T47D (cell line): ENCODE measurements at regions not wholly inside any gene's neighbourhood (a gene's known extent, or its start where the extent isn't known, plus 50 kb on each side); places are given as distances from the start of the nearest gene placed in this dataset.

ENCODE experiments used
- DNase-seq, 2 experiments: peaks; one replicate each; pipeline versions ENCODE4 v3.0.0 to v3.0.0-alpha.2; 2011 to 2012; ENCODE audit warnings: low read depth in 1 of 2, low spot score in 1 of 2
- JUND ChIP-seq: IDR thresholded peaks from 2 replicates; pipeline ENCODE4 v1.6.1; 2012; ENCODE audit warnings: low read depth
- in situ Hi-C: cut with HindIII; loops from 2 replicates; pipeline ENCODE4 v1.10.0; 2016; ENCODE audit warnings: low sequenced_read_pairs, low pct_unique_long_range_greater_than_20kb

DNA sequence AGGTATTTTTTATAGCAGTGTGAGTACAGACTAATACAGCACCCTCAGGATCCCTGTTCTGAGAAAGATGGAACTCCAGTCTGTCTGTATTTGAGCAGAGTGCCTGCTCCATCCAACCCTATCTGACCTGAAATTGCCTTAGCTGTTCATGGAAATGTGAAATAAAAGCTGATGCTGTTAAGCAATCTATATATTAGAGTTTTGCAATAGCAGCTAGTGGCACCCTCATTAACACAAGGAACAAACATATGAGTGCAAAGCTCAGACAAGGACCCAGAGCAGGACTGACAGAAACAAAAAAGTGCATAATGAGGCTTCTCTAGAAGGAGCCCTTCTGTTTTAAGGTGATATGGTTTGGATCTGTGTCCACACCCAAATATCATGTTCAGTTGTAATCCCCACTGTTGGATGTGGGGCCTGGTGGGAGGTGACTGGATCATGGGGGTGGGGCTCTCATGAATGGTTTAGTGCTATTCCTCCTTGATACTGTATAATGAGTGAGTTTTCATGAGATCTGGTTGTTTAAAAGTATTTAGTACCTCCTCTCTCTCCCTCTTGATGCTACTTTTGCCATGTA is 272.9 kb upstream of the KLF3 start:
- no peak for TF ChIP-seq JUND
- in situ Hi-C loops = no loop called here
- no peak for DNase-seq

DNA sequence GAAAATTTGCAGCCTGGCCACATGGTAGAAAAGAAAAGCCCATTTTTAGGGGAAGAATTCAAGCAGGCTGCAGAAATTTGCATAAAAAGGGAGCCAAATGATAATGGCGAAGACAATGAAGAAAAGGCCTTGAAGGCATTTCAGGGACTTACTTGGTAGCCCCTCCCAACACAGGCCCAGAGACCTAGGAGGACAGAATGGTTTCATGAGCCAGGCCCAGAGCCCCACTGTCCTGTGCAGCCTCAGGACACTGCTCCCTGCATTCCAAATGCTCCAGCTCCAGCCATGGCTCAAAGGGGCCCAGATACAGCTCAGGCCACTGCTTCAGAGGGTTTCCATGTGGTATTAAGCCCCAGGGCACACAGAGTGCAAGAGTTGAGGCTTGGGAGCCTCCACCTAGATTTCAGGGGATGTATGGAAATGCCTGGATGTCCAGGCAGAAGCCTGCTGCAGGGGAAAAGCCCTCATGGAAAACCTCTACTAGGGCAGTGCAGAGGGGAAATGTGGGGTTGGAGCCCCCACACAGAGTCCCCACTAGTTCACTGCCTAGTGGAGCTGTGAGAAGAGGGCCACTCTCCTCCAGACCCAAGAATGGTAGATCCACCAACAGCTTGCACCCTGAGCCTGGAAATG is 271.7 kb upstream of the KLF3 start:
- DNase-seq = no peak
- no peak for TF ChIP-seq JUND
- in situ Hi-C loops = no loop called here

DNA sequence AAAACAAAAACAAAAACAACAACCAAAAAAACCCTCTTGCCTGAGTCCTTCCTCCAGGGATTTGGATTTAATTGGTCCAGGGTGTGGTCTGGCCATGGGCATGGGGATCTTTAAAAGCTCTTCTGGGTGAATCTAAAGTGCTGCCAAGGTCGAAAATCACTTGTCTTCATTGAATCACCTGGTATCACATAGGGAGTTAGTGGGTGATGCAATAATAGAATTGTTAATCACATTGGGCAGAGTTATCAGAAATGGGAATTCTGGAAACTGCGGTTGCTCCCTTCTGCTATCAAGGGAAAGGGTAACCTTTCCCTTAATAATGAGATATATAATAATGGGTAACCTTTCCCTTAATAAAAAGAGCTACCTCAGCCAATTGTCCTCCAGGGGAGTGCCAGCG is 267.9 kb upstream of the KLF3 start:
- no peak for DNase-seq
- in situ Hi-C loops = no loop called here
- no peak for TF ChIP-seq JUND

DNA sequence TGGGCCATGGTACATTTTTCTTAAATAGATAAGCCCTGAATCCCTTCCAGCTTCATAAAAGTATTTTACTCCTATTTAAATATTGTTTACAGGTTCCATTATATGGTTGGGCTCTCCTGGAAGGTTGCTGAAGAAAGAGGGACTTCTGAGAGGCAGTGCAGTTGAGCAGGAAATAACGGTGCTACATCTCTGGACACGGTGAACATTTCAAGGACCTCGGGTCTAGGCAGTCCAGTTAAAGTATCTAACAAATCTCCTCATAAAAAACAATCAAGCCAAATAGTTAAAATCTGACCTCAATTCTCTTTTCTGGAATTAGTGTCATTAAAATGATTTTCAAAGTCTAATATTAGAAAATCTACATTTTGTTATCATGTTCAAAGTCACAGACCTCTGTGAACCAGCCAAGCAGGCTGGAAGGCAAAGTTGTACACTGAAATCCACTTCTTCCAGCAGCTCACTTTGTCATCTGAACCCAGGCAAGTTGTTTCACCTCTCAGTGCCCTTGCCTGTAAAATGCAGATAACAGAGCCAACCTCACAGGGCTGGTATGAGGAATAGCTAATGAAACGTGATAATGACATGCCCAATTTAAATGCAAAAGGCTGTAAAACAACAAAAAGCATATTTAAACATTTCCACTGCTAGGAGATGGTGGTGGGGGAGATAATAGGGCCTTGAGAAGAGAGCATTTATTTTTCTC is 267.0 kb upstream of the KLF3 start:
- in situ Hi-C loops = no loop called here
- no peak for DNase-seq
- no peak for TF ChIP-seq JUND

DNA sequence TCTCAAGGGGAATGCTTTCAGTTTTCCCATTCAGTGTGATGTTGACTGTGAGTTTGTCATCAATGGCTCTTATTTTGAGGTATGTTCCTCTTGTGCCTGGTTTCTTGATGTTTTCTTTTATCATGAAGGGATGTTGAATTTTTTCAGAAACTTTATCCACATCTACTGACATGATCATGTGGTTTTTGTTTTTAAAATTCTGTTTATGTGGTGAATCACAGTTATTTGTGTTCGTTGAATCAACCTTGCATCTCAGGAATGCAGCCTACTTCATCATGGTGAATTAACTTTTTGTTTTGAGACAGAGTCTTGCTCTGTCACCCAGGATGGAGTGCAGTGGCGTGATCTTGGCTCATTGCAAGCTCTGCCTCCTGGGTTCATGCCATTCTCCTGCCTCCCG is 263.1 kb upstream of the KLF3 start:
- in situ Hi-C loops = no loop called here
- no peak for DNase-seq
- no peak for TF ChIP-seq JUND

DNA sequence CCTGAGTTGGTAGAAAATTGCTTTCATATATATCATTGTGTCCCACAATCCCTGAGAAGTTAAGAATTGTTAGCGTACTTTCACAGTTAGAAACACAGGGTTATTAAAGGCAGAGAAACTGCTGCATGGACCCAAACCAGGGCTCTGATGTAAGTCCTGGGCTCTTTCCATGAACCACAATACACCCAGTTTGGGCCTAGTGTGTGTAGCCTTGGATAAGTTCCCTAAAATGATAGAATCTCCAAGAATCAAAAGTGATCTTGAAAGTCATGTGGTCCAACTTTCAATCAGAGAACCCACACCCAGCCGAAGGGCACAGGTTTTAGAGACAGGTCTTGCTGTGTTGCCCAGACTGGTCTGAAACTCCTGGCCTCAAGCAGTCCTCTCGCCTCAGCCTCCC is 257.8 kb upstream of the KLF3 start:
- no peak for TF ChIP-seq JUND

DNA sequence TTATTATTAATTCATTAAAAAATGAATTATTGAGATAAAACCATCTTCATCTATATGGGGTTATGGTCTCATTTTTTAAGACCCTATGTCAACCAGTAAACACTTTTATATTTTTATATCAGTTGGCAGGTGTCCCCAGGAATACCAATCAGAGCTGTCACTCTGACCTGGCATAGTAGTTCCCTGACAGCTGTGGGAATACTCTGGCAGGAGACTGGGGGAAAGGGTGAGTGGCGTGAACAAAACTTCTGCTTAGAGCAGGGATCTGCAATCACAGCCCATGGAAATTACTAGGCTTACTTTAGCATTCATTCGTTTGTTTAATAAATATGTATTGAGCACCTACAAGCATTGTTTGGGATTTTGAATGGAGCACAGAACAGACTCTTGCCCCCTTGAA is 254.1 kb upstream of the KLF3 start:
- no peak for TF ChIP-seq JUND
- in situ Hi-C loops = no loop called here
- DNase-seq = no peak

More for the DNA sequence above, 257.8 kb upstream of the KLF3 start:
- no peak for DNase-seq
- in situ Hi-C loops = no loop called here

DNA sequence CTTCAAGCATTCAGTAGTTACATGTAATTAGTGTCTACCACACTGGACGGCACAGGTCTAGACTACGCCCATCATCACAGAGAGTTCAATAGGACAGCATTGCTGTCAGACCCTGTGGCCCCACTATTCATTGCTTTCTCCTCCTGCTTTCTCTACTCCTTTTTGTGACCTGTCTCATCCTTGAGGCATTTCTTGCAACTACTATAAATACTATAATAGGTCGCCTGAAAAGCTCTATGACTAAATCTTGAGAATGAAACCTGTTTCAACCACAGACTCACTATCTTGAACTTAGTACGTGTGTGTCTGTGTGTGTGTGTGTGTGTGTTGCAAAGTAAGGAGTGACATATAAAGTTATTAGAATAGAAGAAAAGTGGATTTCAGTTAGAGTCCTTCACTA is 252.9 kb upstream of the KLF3 start:
- TF ChIP-seq JUND = no peak
- in situ Hi-C loops = no loop called here
- no peak for DNase-seq

DNA sequence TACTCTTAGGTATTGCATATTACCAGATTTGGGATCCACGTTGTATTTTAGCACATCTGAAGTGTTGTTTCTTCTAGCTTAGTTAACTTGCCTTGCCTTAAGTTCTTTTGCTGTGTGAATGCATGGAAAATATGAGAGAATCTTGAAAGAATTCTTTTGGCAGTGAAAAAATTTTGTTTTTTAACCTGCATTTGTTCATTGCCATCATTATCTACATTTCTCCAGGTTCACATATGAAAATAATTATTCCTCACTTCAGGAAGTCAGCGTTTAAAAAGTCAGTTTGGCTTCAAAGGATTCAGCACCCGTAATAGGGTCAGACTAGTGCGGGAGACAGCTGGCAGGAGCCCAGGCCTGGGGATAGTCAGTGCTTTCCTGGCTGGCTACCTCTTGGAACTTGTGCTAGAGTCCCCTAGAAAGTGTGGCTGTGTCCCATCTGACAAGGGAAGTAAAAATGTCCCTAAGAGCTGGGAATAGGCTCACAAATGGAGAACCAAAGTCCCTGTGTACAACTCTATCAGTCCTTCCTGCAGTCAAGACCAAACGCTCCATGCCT is 251.9 kb upstream of the KLF3 start:
- no peak for TF ChIP-seq JUND
- DNase-seq = no peak
- in situ Hi-C loops = no loop called here

DNA sequence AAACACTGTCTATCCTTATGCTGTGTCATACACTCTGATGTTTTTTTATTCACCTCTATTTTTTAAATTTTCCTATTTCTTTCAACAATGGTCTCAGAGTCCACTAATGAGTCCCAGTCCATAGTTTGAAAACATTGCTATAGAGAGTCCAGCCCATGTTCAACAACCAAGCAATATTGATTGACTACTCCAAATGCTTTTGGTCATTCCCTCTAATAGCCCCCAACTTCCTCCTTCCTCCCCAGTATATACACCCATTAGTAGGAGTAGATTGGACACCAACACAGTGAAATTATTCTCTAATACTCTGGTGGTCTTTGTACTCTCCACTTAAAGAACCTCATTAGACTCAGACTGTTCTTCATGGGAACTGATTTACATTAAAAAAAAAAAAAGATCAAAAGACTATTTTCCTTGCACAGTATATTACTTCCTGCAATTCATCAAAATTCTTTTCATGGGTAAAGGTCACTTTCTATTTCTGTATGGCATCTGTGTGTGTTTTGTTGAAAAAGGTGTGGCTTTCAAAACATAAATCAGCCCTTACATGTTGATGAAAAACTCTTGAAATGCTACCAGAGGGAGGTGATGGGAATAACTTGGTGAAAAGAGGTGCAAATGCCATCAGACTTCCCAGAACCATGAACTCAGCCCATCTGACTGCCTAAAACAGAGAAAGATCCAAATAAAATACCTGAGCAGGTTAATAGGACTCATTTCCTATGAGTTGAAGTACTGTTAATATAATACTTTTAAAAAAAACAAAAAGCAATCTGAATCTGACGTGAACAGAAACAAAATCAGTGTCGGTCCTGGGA is 250.3 kb upstream of the KLF3 start:
- no peak for DNase-seq
- TF ChIP-seq JUND = no peak
- in situ Hi-C loops = no loop called here

DNA sequence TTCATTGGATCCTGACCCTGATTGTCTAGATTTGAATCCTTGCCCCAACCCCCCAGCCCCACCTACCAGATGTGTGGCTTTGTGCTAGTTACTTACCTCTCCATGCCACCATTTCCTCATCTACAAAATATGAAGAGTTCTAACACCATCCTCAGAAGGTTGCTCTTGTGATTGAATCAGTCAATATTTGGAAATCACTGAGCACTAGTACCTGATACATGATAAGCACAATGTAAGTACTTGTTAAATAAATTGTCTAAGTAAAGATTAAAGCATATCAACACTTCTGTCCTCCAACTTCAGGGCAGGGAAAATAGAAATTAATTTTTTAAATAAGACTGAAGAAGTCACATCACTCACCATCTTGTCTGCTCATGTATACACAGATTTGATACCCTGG is 249.6 kb upstream of the KLF3 start:
- no peak for TF ChIP-seq JUND
- DNase-seq = peak in 1 of 2 experiments; percentile 9
- in situ Hi-C loops = no loop called here

DNA sequence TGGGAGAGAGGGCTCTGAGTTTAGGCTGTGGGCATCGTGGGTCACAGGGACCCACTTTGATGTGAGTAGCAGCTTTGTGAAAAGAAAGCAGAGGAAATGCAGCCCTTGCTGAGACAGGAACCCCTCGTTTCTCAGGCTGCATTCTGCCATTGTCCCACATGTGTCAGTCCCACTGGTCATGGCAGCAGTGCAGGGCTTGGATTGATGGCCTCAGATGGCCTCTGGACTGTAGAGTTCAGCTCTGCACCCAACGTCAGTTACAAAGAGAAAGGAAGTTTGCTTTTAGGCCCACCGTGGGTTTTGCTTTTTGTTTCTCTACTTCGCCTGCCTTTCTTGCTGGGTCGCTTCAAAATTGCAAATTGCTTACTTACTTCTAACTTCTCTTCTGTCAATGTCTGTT is 248.3 kb upstream of the KLF3 start:
- no peak for DNase-seq
- no peak for TF ChIP-seq JUND
- in situ Hi-C loops = no loop called here
